ENCODE measurements at regions not wholly inside any gene's neighbourhood (a gene's known extent, or its start where the extent isn't known, plus 50 kb on each side); places are given as distances from the start of the nearest gene placed in this dataset.

GRCh38 chr7:118094044-118094443 is 89.9 kb upstream of the LSM8 start:
- no peak for DNase-seq
- no peak for TF ChIP-seq CTCF (IDR thresholded peaks at IDR 0.05; ENCODE audit: low read depth, low read length, missing control alignments)
- in situ Hi-C loops (cut with HindIII; ENCODE audit: low pct_ligation_motif_present, low sequenced_read_pairs), result no loop called here
- Histone ChIP-seq H3K27ac (no peak overlapping the region), H3K27me3 (replicated peaks) (no peaks in the 10 kb centered on the region), H3K4me3 (ENCODE audit: low read depth, low read length) (no peak overlapping the region), H3K36me3 (replicated peaks) (no peaks in the 10 kb centered on the region)

- Histone ChIP-seq H3K27ac (no peak overlapping the region), H3K4me3 (ENCODE audit: low read depth, low read length) (no peak overlapping the region), H3K27me3 (replicated peaks) (no peaks in the 10 kb centered on the region), H3K36me3 (replicated peaks) (no peaks in the 10 kb centered on the region)
- in situ Hi-C loops (cut with HindIII; ENCODE audit: low pct_ligation_motif_present, low sequenced_read_pairs), result no loop called here
- TF ChIP-seq CTCF (IDR thresholded peaks at IDR 0.05; ENCODE audit: low read depth, low read length, missing control alignments), result peak; percentile 28
- no peak for DNase-seq
These were observed 79.0 kb upstream of the LSM8 start for GRCh38 chr7:118104812-118105441.

DNA sequence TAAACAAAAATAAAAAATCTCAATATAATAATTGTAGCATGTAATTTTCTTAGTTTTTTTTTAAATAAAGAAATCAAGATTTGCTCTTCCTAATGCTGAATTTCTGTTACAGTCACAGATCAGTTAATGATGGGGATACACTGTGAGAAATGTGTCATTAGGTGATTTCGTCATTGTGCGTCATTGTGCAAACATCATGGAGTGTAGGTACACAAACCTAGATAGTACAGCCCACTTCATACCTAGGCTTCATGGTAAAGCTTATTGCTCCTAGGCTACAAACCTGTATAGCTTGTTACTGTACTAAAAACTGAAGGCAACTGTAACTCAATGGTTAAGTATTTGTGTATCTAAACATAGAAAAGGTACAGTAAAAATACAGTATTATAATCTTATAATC is 74.4 kb upstream of the LSM8 start:
- H3K4me3 ChIP-seq (ENCODE audit: low read depth, low read length), result no peak overlapping the region
- H3K27ac ChIP-seq, result no peak overlapping the region
- in situ Hi-C loops (cut with HindIII; ENCODE audit: low pct_ligation_motif_present, low sequenced_read_pairs), result no loop called here
- DNase-seq, result no peak
- H3K27me3 ChIP-seq (replicated peaks), result no peaks in the 10 kb centered on the region
- H3K36me3 ChIP-seq (replicated peaks), result no peaks in the 10 kb centered on the region
- TF ChIP-seq CTCF (IDR thresholded peaks at IDR 0.05; ENCODE audit: low read depth, low read length, missing control alignments), result no peak

GRCh38 chr7:118110178-118110925 is 73.6 kb upstream of the LSM8 start:
- no peak overlapping the region for H3K4me3 ChIP-seq (ENCODE audit: low read depth, low read length)
- no peak for TF ChIP-seq CTCF (IDR thresholded peaks at IDR 0.05; ENCODE audit: low read depth, low read length, missing control alignments)
- H3K36me3 ChIP-seq (replicated peaks), result no peaks in the 10 kb centered on the region
- DNase-seq, result no peak
- in situ Hi-C loops (cut with HindIII; ENCODE audit: low pct_ligation_motif_present, low sequenced_read_pairs), result no loop called here
- no peak overlapping the region for H3K27ac ChIP-seq
- H3K27me3 ChIP-seq (replicated peaks), result no peaks in the 10 kb centered on the region

DNA sequence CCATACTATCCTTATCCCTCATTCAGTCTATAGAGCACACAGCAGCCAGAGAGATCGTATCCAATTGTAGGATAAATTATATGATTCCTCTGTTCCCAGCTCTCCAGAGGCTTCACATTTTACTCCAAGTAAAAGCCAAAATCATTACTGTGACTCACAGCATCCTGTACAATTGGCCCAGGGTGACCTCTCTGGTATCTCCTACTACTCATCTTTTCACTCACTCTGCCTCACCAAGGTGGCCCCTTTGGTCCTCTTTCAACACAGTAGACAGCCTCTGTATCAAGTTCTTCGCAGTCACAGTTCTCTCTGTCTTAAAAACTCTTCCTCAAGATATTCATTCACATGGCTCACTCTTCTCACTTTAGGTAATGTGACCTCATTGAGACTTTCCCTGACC is 72.6 kb upstream of the LSM8 start:
- H3K27ac ChIP-seq, result no peak overlapping the region
- no peak for TF ChIP-seq CTCF (IDR thresholded peaks at IDR 0.05; ENCODE audit: low read depth, low read length, missing control alignments)
- in situ Hi-C loops (cut with HindIII; ENCODE audit: low pct_ligation_motif_present, low sequenced_read_pairs), result no loop called here
- no peak for DNase-seq
- no peak overlapping the region for H3K4me3 ChIP-seq (ENCODE audit: low read depth, low read length)
- no peaks in the 10 kb centered on the region for H3K36me3 ChIP-seq (replicated peaks)
- H3K27me3 ChIP-seq (replicated peaks), result no peaks in the 10 kb centered on the region
